Breast epithelium (tissue), 3 donors: ENCODE measurements at regions not wholly inside any gene's neighbourhood (a gene's known extent, or its start where the extent isn't known, plus 50 kb on each side); places are given as distances from the start of the nearest gene placed in this dataset.
"Not testable (repeated sequence)": the region's sequence is repeated elsewhere in the genome, so short reads cannot be mapped to it uniquely, and the experiment has no call there.

Experiments used
- POLR2A ChIP-seq: fragments of 450-650 bp; IDR thresholded peaks from one replicate; pipeline ENCODE4 v1.6.1; 2016; ENCODE audit warnings: antibody characterized with exemption, mild to moderate bottlenecking, moderate library complexity
- POLR2AphosphoS5 ChIP-seq, 3 donors: sonication (generic); formaldehyde crosslinking; IDR thresholded peaks; one replicate each; pipeline ENCODE4 v1.6.1; 2017; ENCODE audit warnings: antibody characterized with exemption in 3 of 3
- TF ChIP-seq, protein P1 (sequence below), 3 donors: fragments of 450-650 bp; IDR thresholded peaks; one replicate each; pipeline ENCODE4 v1.5.1; 2016 to 2017; ENCODE audit warnings: antibody characterized with exemption in 3 of 3, mild to moderate bottlenecking in 3 of 3, moderate library complexity in 3 of 3

DNA sequence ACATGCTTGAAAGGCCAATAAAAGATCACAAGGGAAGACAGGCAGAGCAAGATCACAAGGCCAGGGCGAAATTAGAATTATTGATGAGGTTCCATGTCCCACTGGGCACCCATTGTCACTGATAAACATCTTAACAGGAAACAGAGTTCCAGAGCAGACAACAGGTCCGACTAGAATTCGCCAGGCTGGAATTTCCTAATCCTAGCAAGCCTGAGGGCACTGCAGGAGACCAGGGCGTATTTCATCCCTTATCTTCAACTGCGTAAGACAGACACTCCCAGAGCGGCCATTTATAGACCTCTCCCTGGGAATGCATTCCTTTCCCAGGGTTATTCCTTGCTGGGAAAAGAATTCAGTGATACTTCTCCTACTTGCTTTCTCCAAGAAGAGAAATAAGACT is 96.1 kb downstream of the THSD1 start:
- not testable (repeated sequence) for TF ChIP-seq POLR2A; POLR2AphosphoS5 (IDR thresholded peaks at IDR 0.05)
- TF ChIP-seq, protein P1, sequence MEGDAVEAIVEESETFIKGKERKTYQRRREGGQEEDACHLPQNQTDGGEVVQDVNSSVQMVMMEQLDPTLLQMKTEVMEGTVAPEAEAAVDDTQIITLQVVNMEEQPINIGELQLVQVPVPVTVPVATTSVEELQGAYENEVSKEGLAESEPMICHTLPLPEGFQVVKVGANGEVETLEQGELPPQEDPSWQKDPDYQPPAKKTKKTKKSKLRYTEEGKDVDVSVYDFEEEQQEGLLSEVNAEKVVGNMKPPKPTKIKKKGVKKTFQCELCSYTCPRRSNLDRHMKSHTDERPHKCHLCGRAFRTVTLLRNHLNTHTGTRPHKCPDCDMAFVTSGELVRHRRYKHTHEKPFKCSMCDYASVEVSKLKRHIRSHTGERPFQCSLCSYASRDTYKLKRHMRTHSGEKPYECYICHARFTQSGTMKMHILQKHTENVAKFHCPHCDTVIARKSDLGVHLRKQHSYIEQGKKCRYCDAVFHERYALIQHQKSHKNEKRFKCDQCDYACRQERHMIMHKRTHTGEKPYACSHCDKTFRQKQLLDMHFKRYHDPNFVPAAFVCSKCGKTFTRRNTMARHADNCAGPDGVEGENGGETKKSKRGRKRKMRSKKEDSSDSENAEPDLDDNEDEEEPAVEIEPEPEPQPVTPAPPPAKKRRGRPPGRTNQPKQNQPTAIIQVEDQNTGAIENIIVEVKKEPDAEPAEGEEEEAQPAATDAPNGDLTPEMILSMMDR (IDR thresholded peaks at IDR 0.05) = not testable (repeated sequence)
